HCT116 (cell line): ENCODE measurements at regions not wholly inside any gene's neighbourhood (a gene's known extent, or its start where the extent isn't known, plus 50 kb on each side); places are given as distances from the start of the nearest gene placed in this dataset.

Experiments
- ATAC-seq: fragments of 200-7000 bp; cut with Tn5 transposase; 2 replicates; pipeline ENCODE4 v1.9.1; 2020; ENCODE audit warnings: mild to moderate bottlenecking, moderate library complexity
- BruUV-seq: library from RNA; stranded (reverse); fragments of 400-500 nt; replicated peaks from 2 replicates; lab custom pipeline; 2021; lab: Mats Ljungman, UMichigan
- CTCF ChIA-PET: fragments of 300-600 bp; sonication (Branson Sonifier 250); formaldehyde crosslinking; loops from one replicate; lab custom pipeline; 2021; ENCODE audit warnings: antibody characterized with exemption; lab: Charles Lee
- POLR2A ChIA-PET: fragments of 300-600, 350-600 bp; sonication (Branson Sonifier 250); formaldehyde crosslinking; loops from one replicate; lab custom pipeline; 2021; ENCODE audit warnings: antibody characterized with exemption; lab: Charles Lee
- RAD21 ChIA-PET, 2 experiments: fragments of 300-600 bp; sonication (Branson Sonifier 250); formaldehyde crosslinking; loops; one replicate each; lab custom pipeline; 2023; ENCODE audit warnings: low total read pairs in 2 of 2; ENCODE audit not compliant: uncharacterized antibody in 2 of 2, unreplicated experiment in 2 of 2, low non-redundant PET in 1 of 2; lab: Charles Lee
- DNase-seq: peaks from one replicate; pipeline ENCODE4 v3.0.0-alpha.2; 2010; ENCODE audit warnings: low read depth, low spot score
- H2AFZ ChIP-seq: fragments of 200-600 bp; shearing (Covaris generic), sonication (generic); 2 replicates; pipeline ENCODE4 v1.6.1; 2017; ENCODE audit warnings: low read depth, mixed run types, mixed read lengths, antibody characterized with exemption, low read length; ENCODE audit not compliant: poor library complexity, severe bottlenecking
- H3K27ac ChIP-seq: 2 replicates; pipeline ENCODE4 v1.5.1; 2012; ENCODE audit warnings: low read depth, low read length
- H3K27me3 ChIP-seq: fragments of 200-600 bp; sonication (generic); 2 replicates; pipeline ENCODE4 v1.6.1; 2016; ENCODE audit warnings: mixed run types, low read length, mixed read lengths; ENCODE audit not compliant: insufficient read depth
- H3K36me3 ChIP-seq, 2 experiments: fragments of 200-500 bp in 1 of 2; fragments of 200-600 bp in 1 of 2; sonication (Bioruptor generic) in 1 of 2; sonication (generic) in 1 of 2; 2 replicates each; pipeline versions ENCODE4 v1.5.1 to v1.6.1; 2014 to 2016; ENCODE audit warnings: low read length in 2 of 2, inconsistent platforms in 1 of 2, mixed read lengths in 1 of 2, mixed run types in 1 of 2; ENCODE audit not compliant: insufficient read depth in 2 of 2, control insufficient read depth in 1 of 2
- H3K4me1 ChIP-seq, 2 experiments: fragments of 200-600 bp in 1 of 2; sonication (generic) in 1 of 2; 2 replicates each; pipeline versions ENCODE4 v1.5.1 to v1.6.1; 2012 to 2017; ENCODE audit warnings: low read length in 2 of 2, inconsistent platforms in 1 of 2, mild to moderate bottlenecking in 1 of 2, mixed read lengths in 1 of 2, mixed run types in 1 of 2, moderate library complexity in 1 of 2; ENCODE audit not compliant: insufficient read depth in 2 of 2, control insufficient read depth in 1 of 2
- H3K4me2 ChIP-seq: fragments of 200-600 bp; sonication (generic); 2 replicates; pipeline ENCODE4 v1.6.1; 2017; ENCODE audit warnings: mixed run types, low read length, mixed read lengths
- H3K4me3 ChIP-seq, 2 experiments: fragments of 200-600 bp in 1 of 2; sonication (generic) in 1 of 2; replicated peaks in 1 of 2; 2 replicates each; pipeline ENCODE4 v1.5.1; 2011 to 2016; ENCODE audit warnings: low read length in 2 of 2, control low read depth in 1 of 2, low read depth in 1 of 2, mild to moderate bottlenecking in 1 of 2, mixed read lengths in 1 of 2, mixed run types in 1 of 2
- H3K79me2 ChIP-seq: fragments of 200-600 bp; sonication (generic); 2 replicates; pipeline ENCODE4 v1.6.1; 2017; ENCODE audit warnings: mild to moderate bottlenecking, mixed run types, low read length, moderate library complexity, mixed read lengths; ENCODE audit not compliant: insufficient read depth
- H3K9ac ChIP-seq: fragments of 200-600 bp; sonication (generic); 2 replicates; pipeline ENCODE4 v1.6.1; 2016; ENCODE audit warnings: low read length, mixed read lengths
- H3K9me2 ChIP-seq: fragments of 200-600 bp; sonication (generic), shearing (Covaris generic); 2 replicates; pipeline ENCODE4 v1.6.1; 2017; ENCODE audit warnings: mixed run types, mild to moderate bottlenecking, moderate library complexity; ENCODE audit not compliant: insufficient read depth
- H3K9me3 ChIP-seq, 2 experiments: fragments of 200-500 bp in 1 of 2; fragments of 200-600 bp in 1 of 2; sonication (Bioruptor generic) in 1 of 2; sonication (generic) in 1 of 2; 2 replicates each; pipeline ENCODE4 v1.6.1; 2014 to 2017; ENCODE audit warnings: low read length in 2 of 2, mixed read lengths in 2 of 2, inconsistent platforms in 1 of 2, low read depth in 1 of 2, mild to moderate bottlenecking in 1 of 2, mixed run types in 1 of 2, moderate library complexity in 1 of 2; ENCODE audit not compliant: control insufficient read depth in 1 of 2, insufficient read depth in 1 of 2
- H4K20me1 ChIP-seq: fragments of 200-600 bp; sonication (generic), shearing (Covaris generic); 2 replicates; pipeline ENCODE4 v1.6.1; 2017; ENCODE audit warnings: mixed run types, mild to moderate bottlenecking, moderate library complexity; ENCODE audit not compliant: insufficient read depth
- CBX3 ChIP-seq: IDR thresholded peaks from 2 replicates; pipeline ENCODE4 v1.6.1; 2012; ENCODE audit warnings: low read depth
- CTCF ChIP-seq, 3 experiments: fragments of 200-600 bp in 1 of 3; sonication (generic) in 1 of 3; IDR thresholded peaks in 2 of 3; conservative IDR thresholded peaks in 1 of 3; 2 replicates each; pipeline ENCODE4 v1.5.1; 2012 to 2017; ENCODE audit warnings: low read depth in 2 of 3, low read length in 2 of 3, antibody characterized with exemption in 1 of 3, borderline replicate concordance in 1 of 3, control low read depth in 1 of 3, mild to moderate bottlenecking in 1 of 3, mixed read lengths in 1 of 3, mixed run types in 1 of 3, moderate library complexity in 1 of 3; ENCODE audit not compliant: insufficient read depth in 1 of 3
- EZH2 ChIP-seq: fragments of 200-600 bp; sonication (generic); IDR thresholded peaks from 2 replicates; pipeline ENCODE4 v1.6.1; 2017; ENCODE audit warnings: antibody characterized with exemption, mixed run types
- POLR2A ChIP-seq: IDR thresholded peaks from 2 replicates; pipeline ENCODE4 v1.7.0; 2011; ENCODE audit warnings: borderline replicate concordance; ENCODE audit not compliant: insufficient read depth, insufficient read length; ENCODE audit errors: extremely low read depth
- RAD21 ChIP-seq: IDR thresholded peaks from 2 replicates; pipeline ENCODE4 v1.6.1; 2012; ENCODE audit warnings: low read depth, mild to moderate bottlenecking
- REST ChIP-seq: IDR thresholded peaks from 2 replicates; pipeline ENCODE4 v1.6.1; 2012; ENCODE audit warnings: low read depth
- TCF7L2 ChIP-seq: IDR thresholded peaks from 2 replicates; pipeline ENCODE4 v1.7.0; 2011; ENCODE audit warnings: borderline replicate concordance, inconsistent platforms; ENCODE audit not compliant: insufficient read depth, insufficient read length; ENCODE audit errors: extremely low read depth
- ZNF274 ChIP-seq: fragments of 200-500 bp; sonication (Bioruptor generic); IDR thresholded peaks from 2 replicates; pipeline ENCODE4 v1.6.1; 2014; ENCODE audit warnings: mild to moderate bottlenecking, low read depth, low read length, inconsistent platforms
- intact Hi-C: fragments of 100-400 bp; cut with micrococcal nuclease; formaldehyde crosslinking; loops from 2 replicates; pipeline ENCODE4 v1.10.0; 2022
- TF ChIP-seq, protein P1 (sequence below): IDR thresholded peaks from 2 replicates; pipeline ENCODE4 v1.6.1; 2011; ENCODE audit warnings: mild to moderate bottlenecking, low read length, moderate library complexity; ENCODE audit not compliant: insufficient replicate concordance; ENCODE audit errors: extremely low read depth

- H3K4me1 ChIP-seq: no peaks in the 10 kb centered on the region
- H3K4me2 ChIP-seq: no peak overlapping the region
- H3K27me3 ChIP-seq: no peaks in the 10 kb centered on the region
- no peaks in the 10 kb centered on the region for H4K20me1 ChIP-seq
- no TSS peak for BruUV-seq
- DNase-seq (no peak), ATAC-seq (no peak)
- CTCF ChIA-PET: no interaction called here
- no peak overlapping the region for H3K27ac ChIP-seq
- H3K4me3 ChIP-seq: no peak overlapping the region
- POLR2A ChIA-PET: no interaction called here
- no peaks in the 10 kb centered on the region for H3K36me3 ChIP-seq
- intact Hi-C loops: no loop called here
- no peak for TF ChIP-seq ZNF274
- TF ChIP-seq RAD21: no peak
- no peak for TF ChIP-seq REST
- TF ChIP-seq EZH2: no peak
- no peak for TF ChIP-seq TCF7L2
- TF ChIP-seq, protein P1, sequence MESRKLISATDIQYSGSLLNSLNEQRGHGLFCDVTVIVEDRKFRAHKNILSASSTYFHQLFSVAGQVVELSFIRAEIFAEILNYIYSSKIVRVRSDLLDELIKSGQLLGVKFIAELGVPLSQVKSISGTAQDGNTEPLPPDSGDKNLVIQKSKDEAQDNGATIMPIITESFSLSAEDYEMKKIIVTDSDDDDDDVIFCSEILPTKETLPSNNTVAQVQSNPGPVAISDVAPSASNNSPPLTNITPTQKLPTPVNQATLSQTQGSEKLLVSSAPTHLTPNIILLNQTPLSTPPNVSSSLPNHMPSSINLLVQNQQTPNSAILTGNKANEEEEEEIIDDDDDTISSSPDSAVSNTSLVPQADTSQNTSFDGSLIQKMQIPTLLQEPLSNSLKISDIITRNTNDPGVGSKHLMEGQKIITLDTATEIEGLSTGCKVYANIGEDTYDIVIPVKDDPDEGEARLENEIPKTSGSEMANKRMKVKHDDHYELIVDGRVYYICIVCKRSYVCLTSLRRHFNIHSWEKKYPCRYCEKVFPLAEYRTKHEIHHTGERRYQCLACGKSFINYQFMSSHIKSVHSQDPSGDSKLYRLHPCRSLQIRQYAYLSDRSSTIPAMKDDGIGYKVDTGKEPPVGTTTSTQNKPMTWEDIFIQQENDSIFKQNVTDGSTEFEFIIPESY: no peak
- no peak for TF ChIP-seq POLR2A
- no peak for TF ChIP-seq CTCF (IDR thresholded peaks at IDR 0.05 in 2 of 3, conservative IDR thresholded peaks at IDR 0.05 in 1 of 3; ENCODE audit: borderline replicate concordance in 1 of 3, insufficient read depth in 1 of 3, low read depth in 2 of 3, low read length in 2 of 3)
- TF ChIP-seq CBX3: no peak
- H3K9me2 ChIP-seq: no peaks in the 10 kb centered on the region; the same call in 1 of the 2 replicates
- no peaks in the 10 kb centered on the region for H3K79me2 ChIP-seq
- RAD21 ChIA-PET: no interaction called here
- H3K9ac ChIP-seq: no peak overlapping the region
- H3K9me3 ChIP-seq: no peaks in the 10 kb centered on the region
- no peak overlapping the region for H2AFZ ChIP-seq
Measured at GRCh38 chr7:126022452-126022851, 1092.8 kb upstream of the POT1 start.
